GM19193 (cell line): ENCODE measurements at regions not wholly inside any gene's neighbourhood (a gene's known extent, or its start where the extent isn't known, plus 50 kb on each side); places are given as distances from the start of the nearest gene placed in this dataset.

Experiments used
- POLR2A ChIP-seq: IDR thresholded peaks from 4 replicates; pipeline ENCODE4 v1.6.1; 2011; ENCODE audit not compliant: insufficient read depth, insufficient read length; ENCODE audit errors: extremely low read depth

DNA sequence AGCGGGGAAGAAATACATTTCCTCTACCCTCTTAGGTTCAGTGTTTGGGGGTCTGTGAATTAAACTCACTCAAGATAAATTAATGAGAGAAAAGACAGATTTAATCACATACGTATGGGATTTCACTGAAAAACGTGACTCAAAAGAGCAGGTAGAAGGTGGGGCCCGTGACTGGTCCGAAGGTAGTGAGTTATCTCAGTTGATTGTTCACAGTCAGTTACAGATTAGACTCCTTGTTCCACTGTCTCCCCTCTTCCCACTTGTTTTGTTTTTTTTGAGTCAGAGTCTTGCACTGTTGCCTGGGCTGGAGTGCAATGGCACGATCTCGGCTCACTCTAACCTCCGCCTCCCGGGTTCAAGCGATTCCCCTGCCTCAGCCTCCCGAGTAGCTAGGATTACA lies 301.2 kb downstream of the SEC14L1 start:
- TF ChIP-seq POLR2A, result no peak

DNA sequence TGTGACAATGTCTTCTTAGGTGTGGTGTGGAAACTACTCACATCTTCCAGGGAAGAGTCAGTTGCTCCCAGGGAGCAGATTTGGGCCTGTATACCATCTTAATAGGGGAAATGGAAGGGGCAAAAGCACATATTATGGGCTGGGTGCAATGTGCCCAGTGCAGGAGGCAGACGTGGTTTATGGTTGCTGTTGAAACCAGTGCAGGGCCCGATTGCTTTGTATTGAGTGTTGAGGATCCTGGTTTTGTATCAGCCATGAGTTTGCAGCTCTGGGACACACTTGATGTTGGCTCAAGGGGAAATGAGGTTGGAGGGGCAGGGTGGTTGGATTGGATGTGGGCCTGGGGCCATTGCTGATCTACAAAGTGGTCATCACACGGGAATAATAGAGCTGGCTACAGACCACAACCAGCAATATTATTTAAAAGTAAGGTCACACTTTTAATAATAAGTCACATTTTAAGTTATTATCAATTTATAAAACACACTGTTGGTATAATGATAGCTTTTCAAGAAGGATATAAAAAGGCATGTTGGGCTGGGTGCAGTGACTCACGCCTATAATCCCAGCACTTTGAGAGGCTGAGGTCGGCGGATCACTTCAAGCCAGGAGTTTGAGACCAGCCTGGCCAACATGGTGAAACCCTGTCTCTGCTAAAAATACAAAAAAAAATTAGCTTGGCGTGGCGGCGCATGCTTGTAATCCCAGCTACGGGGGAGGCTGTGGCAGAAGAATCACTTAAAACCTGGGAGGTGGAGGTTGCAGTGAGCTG lies 302.4 kb downstream of the SEC14L1 start:
- TF ChIP-seq POLR2A, result no peak

DNA sequence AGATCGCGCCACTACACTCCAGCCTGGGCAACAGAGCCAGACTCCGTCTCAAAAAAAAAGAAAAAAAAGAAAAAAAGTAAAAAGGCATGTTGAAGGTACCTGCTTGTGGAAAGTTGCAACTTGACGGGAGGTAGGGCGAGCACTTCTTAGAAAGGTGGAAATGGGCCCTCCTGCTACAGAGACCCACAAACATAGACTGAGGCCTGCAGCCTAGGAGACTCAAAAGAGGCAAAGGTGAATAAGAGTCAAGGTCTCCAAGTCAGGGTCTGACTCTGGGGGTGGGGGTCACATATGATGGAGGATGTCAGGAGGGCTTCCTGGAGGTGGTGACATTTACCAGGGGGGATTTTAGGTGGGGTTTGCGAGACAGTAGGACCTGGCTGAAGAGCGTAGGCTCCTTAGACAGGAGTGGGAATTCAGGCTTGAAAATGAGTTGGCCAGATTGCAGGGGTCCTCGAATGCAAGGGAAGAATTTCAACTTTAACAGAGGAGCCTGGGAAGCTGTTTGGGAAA lies 303.0 kb downstream of the SEC14L1 start:
- TF ChIP-seq POLR2A, result no peak

DNA sequence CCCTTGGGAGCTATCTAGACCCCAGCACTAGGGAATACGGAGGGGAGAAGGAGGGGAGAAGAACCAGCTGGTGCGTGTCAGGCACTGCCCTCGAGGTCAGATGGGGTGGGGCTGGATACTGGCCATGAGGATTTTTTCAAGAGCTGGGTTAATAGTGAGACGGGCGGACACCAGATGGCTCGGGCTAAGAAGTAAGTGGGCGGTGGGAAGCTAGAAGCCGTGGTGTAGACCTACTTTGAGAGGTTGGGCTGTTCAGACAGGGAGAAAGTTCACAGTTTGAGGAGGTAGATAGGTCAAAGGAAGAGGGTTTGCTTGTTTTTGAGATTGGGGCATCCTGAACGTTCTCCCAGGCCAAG lies 303.8 kb downstream of the SEC14L1 start:
- TF ChIP-seq POLR2A, result peak; percentile 8

DNA sequence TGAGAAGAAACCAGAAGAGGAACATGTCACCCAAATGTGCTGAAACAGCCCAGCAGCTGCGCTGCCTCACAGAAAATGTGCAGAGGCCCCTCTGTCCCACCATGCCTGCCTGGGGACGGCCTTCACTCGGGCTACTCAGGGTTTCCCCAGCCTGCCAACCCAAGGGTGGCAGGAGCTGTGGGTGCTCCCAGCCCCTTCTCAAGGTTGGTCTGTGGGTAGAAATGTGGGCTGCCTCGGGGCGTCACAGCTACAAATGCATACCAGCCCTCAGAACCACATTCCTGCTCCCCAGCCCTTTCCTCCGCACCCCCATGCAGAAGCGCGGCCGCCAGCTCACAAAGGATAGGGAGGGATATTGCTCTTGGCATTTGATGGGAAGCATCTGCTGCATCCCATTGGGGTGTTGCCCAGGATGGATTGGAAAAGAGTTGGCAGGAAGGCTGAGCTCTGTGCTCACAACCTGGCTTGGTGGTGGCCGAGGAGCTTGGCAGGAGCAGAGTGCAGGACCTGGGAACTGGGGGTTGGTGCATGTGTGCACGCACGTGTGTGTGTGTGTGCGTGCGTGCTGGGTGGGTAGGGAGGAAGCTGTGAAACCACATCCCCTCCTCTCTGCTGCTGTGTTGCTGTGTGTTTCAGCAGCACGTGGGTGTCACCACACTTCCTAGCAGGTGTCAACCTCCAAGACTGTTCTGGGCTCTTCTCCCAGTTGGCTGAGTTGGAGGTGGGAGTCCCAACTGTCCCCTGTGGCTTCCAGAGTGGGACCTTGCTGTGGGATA lies 304.4 kb downstream of the SEC14L1 start:
- peak; percentile 51 for TF ChIP-seq POLR2A

DNA sequence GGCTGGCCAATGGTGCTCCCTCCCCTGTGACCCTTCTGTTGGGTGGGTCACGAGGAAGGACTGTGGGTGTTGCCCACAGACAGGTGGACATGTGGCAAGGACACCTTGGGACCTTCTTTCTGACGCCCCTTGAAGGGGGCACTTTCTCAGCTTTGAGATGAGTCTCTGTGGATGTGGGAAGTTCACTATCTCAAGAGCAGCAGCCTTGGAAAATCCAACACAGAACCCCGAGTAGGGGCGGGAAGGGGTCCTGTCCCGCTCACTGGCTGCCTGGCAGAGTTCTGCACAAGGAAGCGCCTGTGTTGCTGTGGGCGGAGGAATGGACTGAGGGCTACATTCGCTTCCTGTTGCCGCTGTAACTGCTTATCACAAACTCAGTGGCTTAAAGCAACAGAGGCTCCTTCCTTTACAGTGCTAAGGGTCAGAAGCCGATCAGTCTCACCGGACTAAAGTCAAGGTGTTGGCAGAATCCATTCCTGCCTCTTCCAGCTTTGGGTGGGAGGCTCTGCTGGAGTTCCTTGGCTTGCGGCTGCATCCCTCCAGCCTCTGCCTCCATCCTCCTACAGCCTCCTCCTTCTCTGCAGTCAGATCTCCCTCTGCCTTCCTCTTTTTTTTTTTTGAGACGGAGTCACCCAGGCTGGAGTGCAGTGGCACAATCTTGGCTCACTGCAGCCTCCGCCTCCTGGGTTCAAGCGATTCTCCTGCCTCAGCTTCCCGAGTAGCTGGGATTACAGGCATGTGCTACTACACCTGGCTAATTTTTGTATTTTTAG lies 305.2 kb downstream of the SEC14L1 start:
- TF ChIP-seq POLR2A, result no peak

DNA sequence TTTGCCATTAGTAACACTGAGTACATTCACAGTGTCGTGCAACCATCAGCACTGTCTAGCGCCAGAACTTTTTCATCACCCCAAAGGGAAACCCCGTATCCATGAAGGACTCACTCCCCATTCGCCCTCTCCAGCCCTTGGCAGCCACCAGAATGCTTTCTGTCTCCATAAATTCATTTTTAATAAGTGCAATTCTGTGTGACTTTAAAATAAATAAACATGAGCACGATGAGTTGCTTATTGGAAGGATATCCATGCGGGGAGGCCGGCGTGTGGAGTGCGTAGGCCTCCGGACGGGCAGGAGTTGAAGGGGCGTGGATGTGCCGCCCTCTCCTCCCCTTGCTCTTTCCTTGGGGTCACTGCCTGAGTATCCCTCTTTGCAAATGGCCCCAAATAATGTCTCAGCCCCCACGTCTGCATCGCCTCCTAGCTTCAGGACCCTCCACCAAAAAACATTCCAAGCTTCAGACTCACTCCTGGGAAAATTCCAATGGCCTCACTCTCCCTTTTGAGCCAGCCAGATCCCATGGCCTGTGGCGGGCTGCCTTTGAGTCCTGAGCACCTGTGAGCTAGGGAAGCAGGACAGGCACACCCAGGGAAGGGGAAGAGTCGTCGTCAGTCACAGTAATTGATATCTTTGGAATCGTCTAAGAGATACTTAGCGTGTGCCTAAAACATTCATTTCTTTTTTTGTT lies 306.3 kb downstream of the SEC14L1 start:
- no peak for TF ChIP-seq POLR2A

DNA sequence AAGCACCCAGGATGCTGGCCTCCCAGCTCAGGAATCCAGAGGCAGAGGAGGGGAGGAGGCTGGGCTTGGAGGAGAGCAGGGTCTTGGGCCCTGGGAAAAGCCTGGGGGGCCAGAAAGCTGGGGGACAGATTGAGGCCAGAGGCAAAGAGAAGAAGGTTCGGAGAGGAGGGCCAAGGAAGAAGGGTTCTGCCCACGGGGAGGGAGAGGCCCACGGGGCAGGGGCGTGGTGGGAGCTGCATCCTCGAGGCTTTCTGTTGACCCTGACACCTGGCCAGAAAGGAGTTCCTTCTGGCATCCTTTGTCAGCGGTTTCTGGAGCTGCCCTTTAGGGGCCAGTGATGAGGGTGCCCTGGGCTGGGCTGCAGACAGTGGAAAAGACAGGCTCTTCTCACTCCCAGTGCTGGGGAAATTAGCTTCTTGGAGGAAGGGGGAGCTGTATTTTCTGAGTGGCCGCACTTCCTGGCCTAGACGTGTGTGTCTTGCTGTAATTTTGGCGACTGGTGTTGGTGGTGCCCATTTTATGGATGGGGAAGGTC lies 308.7 kb downstream of the SEC14L1 start:
- TF ChIP-seq POLR2A, result no peak

DNA sequence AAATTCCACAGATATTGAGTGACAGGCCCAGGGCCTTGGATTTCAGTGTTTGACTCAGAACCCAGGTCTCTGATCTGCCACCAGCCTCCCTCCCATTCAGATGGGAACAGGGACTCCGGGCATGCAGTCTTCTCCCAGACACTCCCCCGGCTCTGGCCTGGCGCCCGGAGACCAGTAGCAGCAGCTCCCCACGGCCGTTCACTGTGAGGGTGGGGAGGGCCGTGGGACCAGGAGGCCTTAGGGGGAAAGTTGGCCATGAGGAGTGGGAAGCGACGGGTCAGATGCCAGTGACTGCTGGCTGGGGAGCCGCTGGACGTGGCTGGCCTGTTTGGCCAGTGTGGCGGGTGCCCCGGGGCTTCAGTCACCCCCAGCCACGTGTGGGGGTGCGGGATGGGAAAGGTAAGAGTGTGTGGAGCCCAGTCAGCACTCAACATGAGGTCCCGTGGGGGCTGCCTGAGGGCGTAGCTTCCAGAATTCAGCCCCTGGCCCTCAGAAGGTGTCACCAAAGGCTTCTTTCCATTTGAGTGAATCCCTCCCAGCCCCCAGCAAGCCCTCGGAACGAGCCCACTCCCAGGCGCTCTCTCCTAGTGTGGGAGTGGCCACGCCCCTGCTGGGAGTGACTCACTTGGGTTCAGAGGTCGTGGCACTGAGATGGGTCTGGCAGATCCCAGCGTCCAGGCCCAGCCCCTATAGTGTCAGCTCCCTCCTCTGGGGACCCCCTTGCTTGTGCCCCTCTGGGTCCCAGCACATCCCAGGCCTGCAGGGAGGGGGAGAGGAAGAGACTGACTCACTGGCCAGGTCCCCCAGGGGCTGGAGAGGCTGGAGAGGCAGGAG lies 309.4 kb downstream of the SEC14L1 start:
- TF ChIP-seq POLR2A, result no peak

DNA sequence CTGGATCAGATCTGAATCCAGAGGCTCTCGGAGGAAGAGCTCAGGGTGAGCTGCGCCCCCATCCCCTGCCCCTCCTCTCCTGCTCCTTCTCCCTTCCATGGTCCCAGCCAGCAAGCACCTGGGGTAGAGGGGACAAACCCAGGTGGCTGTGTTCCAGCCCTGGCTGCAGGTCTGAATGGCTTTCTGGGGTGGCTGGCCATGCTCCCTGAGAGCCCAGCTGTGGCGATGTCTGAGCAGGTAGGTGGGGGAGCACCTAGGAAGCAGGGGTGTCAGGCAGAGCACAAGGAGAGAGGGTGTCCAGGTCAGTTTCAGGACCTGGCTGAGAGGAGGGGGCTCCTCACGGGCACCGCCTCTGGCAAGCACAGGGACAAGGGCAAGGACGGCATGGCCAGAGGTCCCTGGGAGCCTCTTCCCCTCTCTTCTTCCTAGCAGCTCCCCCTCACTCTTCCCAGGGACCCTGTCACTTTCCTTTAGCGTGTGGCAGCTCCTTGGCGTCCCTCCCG lies 310.0 kb downstream of the SEC14L1 start:
- TF ChIP-seq POLR2A, result no peak

DNA sequence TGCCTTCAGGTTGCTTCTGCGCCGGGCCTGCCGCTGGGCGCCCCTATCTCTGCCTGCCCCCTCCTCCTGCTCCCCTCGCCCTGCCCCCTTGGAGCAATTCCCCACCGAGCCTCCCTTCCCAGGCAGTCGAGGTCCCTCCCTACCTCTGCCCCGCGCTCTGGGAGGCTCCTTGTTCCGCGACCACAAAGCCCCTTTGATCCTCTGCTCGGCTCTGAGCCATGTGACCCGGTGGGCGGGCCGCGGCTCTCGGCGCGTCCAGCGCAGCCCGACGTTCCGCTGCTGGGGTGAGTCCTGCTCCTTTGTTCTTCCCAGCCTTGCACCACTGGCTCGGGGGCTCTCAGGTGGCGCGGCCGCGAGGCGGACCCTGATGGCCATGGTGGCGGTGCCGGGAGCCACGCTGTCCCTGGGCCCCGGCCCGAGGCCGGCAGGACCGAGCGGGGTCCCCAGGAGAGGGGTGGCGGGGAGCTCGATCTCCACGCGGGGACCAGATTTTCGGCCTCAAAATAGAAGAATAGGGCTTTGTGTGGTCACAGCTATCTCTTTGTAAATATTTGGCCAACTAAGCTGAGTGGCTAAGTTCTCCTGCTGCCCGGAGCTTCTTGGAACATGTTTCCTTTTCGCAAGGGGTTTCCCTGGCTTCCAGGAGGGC lies 310.6 kb downstream of the SEC14L1 start:
- peak; percentile 77 for TF ChIP-seq POLR2A

DNA sequence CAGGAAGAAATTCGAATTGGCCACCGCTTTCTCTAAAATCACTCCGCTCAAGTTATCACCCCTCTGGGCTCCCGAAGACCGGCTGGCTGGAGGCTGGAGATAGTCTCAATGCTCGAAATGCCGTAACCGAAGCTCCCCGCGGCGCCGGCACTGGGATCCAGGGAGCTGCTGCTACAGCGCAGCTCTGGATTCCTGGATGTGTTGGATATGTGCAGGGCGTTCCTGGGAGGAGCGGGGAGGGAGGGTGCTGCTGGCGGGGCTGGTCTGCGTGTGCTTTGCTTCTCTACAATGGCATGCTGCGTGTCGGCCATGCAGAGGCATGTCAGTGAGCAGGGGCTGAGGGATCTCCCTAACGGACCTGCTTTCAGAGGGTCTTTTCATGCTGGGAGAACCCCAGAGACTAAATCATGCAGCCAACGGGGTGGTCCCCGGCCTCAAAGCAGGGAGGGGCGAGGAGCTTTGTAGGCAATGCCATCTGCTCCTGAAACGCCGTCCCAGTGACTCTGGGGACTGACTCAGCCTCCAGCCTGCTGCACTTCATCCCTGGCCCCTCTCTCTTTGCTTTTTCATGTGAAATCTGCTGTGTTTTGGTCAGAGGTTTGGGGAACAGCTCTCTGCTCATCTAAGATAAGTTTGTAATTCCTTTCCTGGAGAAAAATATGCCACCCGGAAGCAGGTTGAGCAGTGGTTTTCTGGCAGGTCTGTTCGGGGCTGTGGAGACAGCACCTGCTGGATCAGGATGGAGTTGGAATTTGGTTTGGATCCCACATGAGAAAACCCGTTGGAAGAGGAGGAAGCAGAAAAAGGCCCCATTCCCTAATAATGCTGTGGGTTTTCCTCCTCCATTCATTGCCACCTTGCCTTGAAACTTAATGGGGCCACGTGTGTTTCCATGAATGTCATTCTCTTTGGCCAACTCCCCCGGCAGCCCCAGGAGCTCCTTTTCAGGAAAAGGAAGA lies 311.4 kb downstream of the SEC14L1 start:
- TF ChIP-seq POLR2A, result no peak

DNA sequence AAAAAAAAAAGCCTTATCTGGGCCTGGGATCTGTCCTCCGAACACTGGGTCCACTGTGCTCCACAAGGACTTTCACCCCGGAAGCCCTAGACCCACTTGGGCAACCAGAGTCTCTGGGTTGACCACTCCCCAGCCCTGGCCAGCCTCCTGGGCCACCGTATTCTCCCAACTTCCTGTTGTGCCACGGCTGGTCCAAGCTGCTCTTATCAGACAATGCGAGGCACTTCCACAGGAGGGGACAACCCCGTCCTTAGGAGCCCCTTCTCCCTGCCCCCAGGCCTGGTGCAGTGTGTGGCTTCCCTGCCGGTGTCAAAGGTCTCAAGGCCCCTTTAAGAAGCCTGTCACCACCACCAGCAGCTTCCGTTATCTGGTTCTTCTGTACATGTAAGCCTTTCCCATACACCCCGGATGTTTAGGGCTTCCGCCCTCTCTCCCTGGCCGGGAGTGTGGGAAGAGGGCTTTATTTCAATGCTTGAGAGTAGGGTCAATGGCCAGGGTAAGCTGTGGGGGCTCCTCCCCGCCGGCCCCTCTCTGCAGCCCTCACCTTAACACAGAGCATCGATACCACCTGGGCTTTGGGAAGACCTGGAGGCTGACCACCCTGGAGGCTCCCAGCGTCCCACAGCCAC lies 313.0 kb downstream of the SEC14L1 start:
- TF ChIP-seq POLR2A, result peak; percentile 62
